ENCODE measurements at regions not wholly inside any gene's neighbourhood (a gene's known extent, or its start where the extent isn't known, plus 50 kb on each side); places are given as distances from the start of the nearest gene placed in this dataset.

GRCh38 chr1:38558055-38558454 lies 301.5 kb downstream of the RRAGC start:
- TF ChIP-seq POLR2A (IDR thresholded peaks at IDR 0.05): no peak
- TF ChIP-seq, protein P1, sequence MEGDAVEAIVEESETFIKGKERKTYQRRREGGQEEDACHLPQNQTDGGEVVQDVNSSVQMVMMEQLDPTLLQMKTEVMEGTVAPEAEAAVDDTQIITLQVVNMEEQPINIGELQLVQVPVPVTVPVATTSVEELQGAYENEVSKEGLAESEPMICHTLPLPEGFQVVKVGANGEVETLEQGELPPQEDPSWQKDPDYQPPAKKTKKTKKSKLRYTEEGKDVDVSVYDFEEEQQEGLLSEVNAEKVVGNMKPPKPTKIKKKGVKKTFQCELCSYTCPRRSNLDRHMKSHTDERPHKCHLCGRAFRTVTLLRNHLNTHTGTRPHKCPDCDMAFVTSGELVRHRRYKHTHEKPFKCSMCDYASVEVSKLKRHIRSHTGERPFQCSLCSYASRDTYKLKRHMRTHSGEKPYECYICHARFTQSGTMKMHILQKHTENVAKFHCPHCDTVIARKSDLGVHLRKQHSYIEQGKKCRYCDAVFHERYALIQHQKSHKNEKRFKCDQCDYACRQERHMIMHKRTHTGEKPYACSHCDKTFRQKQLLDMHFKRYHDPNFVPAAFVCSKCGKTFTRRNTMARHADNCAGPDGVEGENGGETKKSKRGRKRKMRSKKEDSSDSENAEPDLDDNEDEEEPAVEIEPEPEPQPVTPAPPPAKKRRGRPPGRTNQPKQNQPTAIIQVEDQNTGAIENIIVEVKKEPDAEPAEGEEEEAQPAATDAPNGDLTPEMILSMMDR (IDR thresholded peaks at IDR 0.05): no peak
